GM12878 (cell line): ENCODE measurements at regions not wholly inside any gene's neighbourhood (a gene's known extent, or its start where the extent isn't known, plus 50 kb on each side); places are given as distances from the start of the nearest gene placed in this dataset.

Source experiments
- ATAC-seq: fragments of 200-7000 bp; cut with Tn5 transposase; 3 replicates; pipeline ENCODE4 v1.9.1; 2020; ENCODE audit warnings: mild to moderate bottlenecking, moderate library complexity
- BruUV-seq: library from RNA; stranded (reverse); fragments of 400-500 nt; replicated peaks from 2 replicates; lab custom pipeline; 2021; lab: Mats Ljungman, UMichigan
- CTCF ChIA-PET: fragments of 300-600 bp; sonication (Branson Sonifier 250); formaldehyde crosslinking; extraction: SDS; loops from one replicate; lab custom pipeline; 2021; ENCODE audit warnings: inconsistent platforms; lab: Yijun Ruan, JAX
- POLR2A ChIA-PET: fragments of 350-600 bp; formaldehyde crosslinking; extraction: SDS; loops from one replicate; lab custom pipeline; 2021; ENCODE audit warnings: inconsistent platforms; lab: Charles Lee
- RAD21 ChIA-PET: fragments of 300-600 bp; sonication (Branson Sonifier 250); formaldehyde crosslinking; loops from one replicate; lab custom pipeline; 2023; ENCODE audit warnings: antibody characterized with exemption; ENCODE audit not compliant: unreplicated experiment; lab: Charles Lee
- SMC1A ChIA-PET: fragments of 300-600 bp; sonication (Branson Sonifier 250); formaldehyde crosslinking; loops from one replicate; lab custom pipeline; 2023; ENCODE audit not compliant: unreplicated experiment, uncharacterized antibody; lab: Charles Lee
- DNase-seq: peaks from one replicate; pipeline ENCODE4 v3.0.0-alpha.2; 2011; ENCODE audit warnings: low read depth, low spot score
- FAIRE-seq: peaks from 3 replicates; lab custom pipeline; 2011; peaks lifted over from hg19 to GRCh38; lab: Jason Lieb, UNC
- H2AFZ ChIP-seq: 2 replicates; pipeline ENCODE4 v1.6.0; 2011; ENCODE audit warnings: low read depth, low read length, control low read depth; ENCODE audit not compliant: control insufficient read depth
- H3K27ac ChIP-seq: 2 replicates; pipeline ENCODE4 v1.5.1; 2011; ENCODE audit warnings: control low read depth; ENCODE audit not compliant: control insufficient read depth, insufficient read depth
- H3K27me3 ChIP-seq, 2 experiments: replicated peaks in 1 of 2; 2 replicates each; pipeline versions ENCODE4 v1.6.0 to v1.6.1; 2011; ENCODE audit warnings: low read length in 1 of 2; ENCODE audit not compliant: control insufficient read depth in 2 of 2, insufficient read depth in 2 of 2
- H3K36me3 ChIP-seq, 2 experiments: 2 replicates each; pipeline ENCODE4 v1.5.1; 2011; ENCODE audit warnings: low read length in 1 of 2; ENCODE audit not compliant: control insufficient read depth in 2 of 2, insufficient read depth in 2 of 2
- H3K4me1 ChIP-seq: 2 replicates; pipeline ENCODE4 v1.6.1; 2011; ENCODE audit warnings: mild to moderate bottlenecking, low read length, moderate library complexity, mixed read lengths; ENCODE audit not compliant: control insufficient read depth, insufficient read depth
- H3K4me2 ChIP-seq: 2 replicates; pipeline ENCODE4 v1.6.0; 2011; ENCODE audit warnings: control low read depth; ENCODE audit not compliant: control insufficient read depth, insufficient read depth
- H3K4me3 ChIP-seq: fragments of 200-600 bp; sonication (generic); 2 replicates; pipeline ENCODE4 v1.5.1; 2016
- H3K79me2 ChIP-seq: 2 replicates; pipeline ENCODE4 v1.6.0; 2011; ENCODE audit warnings: low read length; ENCODE audit not compliant: control insufficient read depth, insufficient read depth
- H3K9ac ChIP-seq: 2 replicates; pipeline ENCODE4 v1.8.0; 2011; ENCODE audit warnings: low read length, control low read depth, mixed read lengths; ENCODE audit not compliant: control insufficient read depth, insufficient read depth
- H3K9me3 ChIP-seq: replicated peaks from 3 replicates; pipeline ENCODE4 v1.5.1; 2011; ENCODE audit warnings: mild to moderate bottlenecking, low read length; ENCODE audit not compliant: control insufficient read depth, insufficient read depth
- H4K20me1 ChIP-seq: 2 replicates; pipeline ENCODE4 v1.6.0; 2011; ENCODE audit not compliant: control insufficient read depth, insufficient read depth
- ASH2L ChIP-seq: fragments of 300-600, 200-600 bp; sonication (generic); IDR thresholded peaks from 2 replicates; pipeline ENCODE4 v1.6.1; 2017; ENCODE audit warnings: low read depth, mild to moderate bottlenecking, borderline replicate concordance
- CREM ChIP-seq: IDR thresholded peaks from 2 replicates; pipeline ENCODE4 v1.6.1; 2014; ENCODE audit warnings: antibody characterized with exemption, low read depth
- EGR1 ChIP-seq, 2 experiments: IDR thresholded peaks; 1 replicate in 1 of 2; 2 replicates in 1 of 2; pipeline ENCODE4 v1.6.1; 2011 to 2012; ENCODE audit warnings: low read depth in 2 of 2, low read length in 2 of 2, borderline replicate concordance in 1 of 2, mild to moderate bottlenecking in 1 of 2, moderate library complexity in 1 of 2
- EP300 ChIP-seq, 2 experiments: fragments of 150-350 bp in 1 of 2; IDR thresholded peaks; 2 replicates each; pipeline ENCODE4 v1.6.1; 2011 to 2012; ENCODE audit warnings: low read depth in 2 of 2, low read length in 2 of 2, borderline replicate concordance in 1 of 2, improper control_type of control experiment in 1 of 2, inconsistent platforms in 1 of 2; ENCODE audit not compliant: control insufficient read depth in 1 of 2
- POLR2AphosphoS2 ChIP-seq: IDR thresholded peaks from 2 replicates; pipeline ENCODE4 v1.6.1; 2011; ENCODE audit warnings: low read depth, mild to moderate bottlenecking, low read length, improper control_type of control experiment, moderate library complexity
- TBL1XR1 ChIP-seq: IDR thresholded peaks from 2 replicates; pipeline ENCODE4 v1.6.1; 2012; ENCODE audit warnings: low read depth, low read length, improper control_type of control experiment
- ZBED1 ChIP-seq: IDR thresholded peaks from 2 replicates; pipeline ENCODE4 v1.6.1; 2016; ENCODE audit warnings: borderline replicate concordance
- ZNF207 ChIP-seq: fragments of 450-650 bp; IDR thresholded peaks from 2 replicates; pipeline ENCODE4 v1.6.1; 2014; ENCODE audit warnings: antibody characterized with exemption, mild to moderate bottlenecking, borderline replicate concordance
- WGBS: methylation state at CpG from one replicate; pipeline ENCODE4 v1.1.6; 2016; ENCODE audit warnings: low lambda C conversion rate; ENCODE audit not compliant: insufficient replicate concordance, insufficient coverage; ENCODE audit errors: missing lambda C conversion rate; 5-methylcytosine and 5-hydroxymethylcytosine counted together
- in situ Hi-C: fragments of 300-500 bp; cut with MboI; formaldehyde crosslinking; loops from 9 replicates; pipeline ENCODE4 v1.14.3; 2018; ENCODE audit warnings: mixed read lengths
- intact Hi-C: fragments of 100-400 bp; cut with micrococcal nuclease; formaldehyde crosslinking; loops from one replicate; pipeline ENCODE4 v1.14.2; 2022; ENCODE audit not compliant: unreplicated experiment
- TF ChIP-seq, protein P1 (sequence below): fragments of 450-650 bp; IDR thresholded peaks from 2 replicates; pipeline ENCODE4 v1.6.1; 2016; ENCODE audit warnings: mild to moderate bottlenecking
- TF ChIP-seq, protein P2 (sequence below): IDR thresholded peaks from 2 replicates; pipeline ENCODE4 v1.6.1; 2012; ENCODE audit warnings: low read depth, low read length, improper control_type of control experiment
- TF ChIP-seq, protein P3 (sequence below): fragments of 450-650 bp; IDR thresholded peaks from 2 replicates; pipeline ENCODE4 v1.6.1; 2017; ENCODE audit warnings: mild to moderate bottlenecking, moderate library complexity
- TF ChIP-seq, protein P4 (sequence below): fragments of 450-650 bp; IDR thresholded peaks from 2 replicates; pipeline ENCODE4 v1.6.1; 2017; ENCODE audit warnings: mild to moderate bottlenecking, low read depth, inconsistent platforms; ENCODE audit not compliant: poor library complexity, severe bottlenecking

DNA sequence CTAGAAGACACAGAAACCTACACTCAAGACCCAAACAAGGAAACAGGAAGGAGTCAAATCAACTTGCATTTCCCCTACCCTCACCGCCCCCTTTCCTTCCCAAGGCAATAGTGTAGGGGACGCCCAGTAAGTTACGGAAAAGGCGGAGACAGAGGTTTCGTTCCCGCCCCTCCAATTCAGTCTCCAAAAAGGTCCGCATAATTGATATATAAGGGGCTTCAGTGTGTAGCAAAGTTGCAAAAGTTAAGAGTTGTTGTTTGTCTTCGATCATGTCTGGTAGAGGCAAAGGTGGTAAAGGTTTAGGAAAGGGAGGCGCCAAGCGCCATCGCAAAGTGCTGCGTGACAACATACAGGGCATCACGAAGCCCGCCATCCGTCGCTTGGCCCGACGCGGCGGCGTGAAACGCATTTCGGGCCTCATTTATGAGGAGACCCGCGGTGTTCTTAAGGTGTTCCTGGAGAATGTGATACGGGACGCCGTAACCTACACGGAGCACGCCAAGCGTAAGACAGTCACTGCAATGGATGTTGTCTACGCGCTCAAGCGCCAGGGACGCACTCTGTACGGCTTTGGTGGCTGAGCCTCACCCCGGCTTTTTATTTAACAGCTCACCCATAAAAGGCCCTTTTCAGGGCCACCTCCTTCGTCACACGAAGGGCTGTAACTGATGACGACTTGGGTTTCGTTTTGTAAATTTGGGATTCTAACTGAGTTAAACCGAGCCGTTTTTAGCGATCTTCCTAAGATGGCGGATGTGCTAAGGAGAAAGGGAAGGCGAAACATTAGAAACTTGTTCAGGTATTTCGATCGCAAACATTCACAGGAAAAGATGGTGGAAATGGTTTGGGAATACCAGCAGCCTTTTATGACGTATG is 124.6 kb upstream of the BTN3A2 start:
- in situ Hi-C loops (no loop called here), intact Hi-C loops (loop anchor here (2.0 kb wide), 1 partner anchor 210 kb away; no protein-coding TSS in a partner anchor)
- WGBS = under 1% methylated on average over 49 of the region's 49 CpGs
- Histone ChIP-seq H4K20me1 (no peaks in the 10 kb centered on the region), H3K27ac (peak overlapping the region; percentile 95), H3K27me3 (no peaks in the 10 kb centered on the region), H3K4me2 (peak overlapping the region; percentile 90), H3K79me2 (no peaks in the 10 kb centered on the region), H3K4me1 (peaks cover 14% of the 10 kb centered on the region), H3K9ac (peak overlapping the region; percentile 85), H3K9me3 (no peaks in the 10 kb centered on the region; the same call in 2 of the 3 replicates), H3K36me3 (no peaks in the 10 kb centered on the region), H2AFZ (peak overlapping the region; percentile 89), H3K4me3 (peak overlapping the region; percentile 49)
- RAD21 ChIA-PET = interaction anchor here (1.0 kb wide), 1 partner anchor 10 kb away, joined by 3 read pairs; a partner anchor contains a TSS
- ATAC-seq = peak; percentile 84
- TSS peak; percentile 100 for BruUV-seq
- POLR2A ChIA-PET = interaction anchor here (0.6 kb wide), 2 partner anchors 9 to 24 kb away, joined by 3 read pairs; a partner anchor contains a TSS
- peak; percentile 89 for DNase-seq
- CTCF ChIA-PET = interaction anchor here (0.7 kb wide), 1 partner anchor 10 kb away, joined by 3 read pairs; a partner anchor contains a TSS
- peak; percentile 44 for FAIRE-seq
- SMC1A ChIA-PET = interaction anchor here (1.7 kb wide), 1 partner anchor 10 kb away, joined by 5 read pairs; a partner anchor contains a TSS
- TF ChIP-seq POLR2AphosphoS2 (peak; percentile 92), ZNF207 (no peak), TBL1XR1 (no peak), ZBED1 (peak; percentile 97), EP300 (IDR thresholded peaks at IDR 0.05; ENCODE audit: borderline replicate concordance in 1 of 2, control insufficient read depth in 1 of 2, low read depth in 2 of 2, low read length in 2 of 2) (no peak; a peak in 1 of 4 replicates), ASH2L (no peak), CREM (peak; percentile 88), EGR1 (IDR thresholded peaks at IDR 0.05; ENCODE audit: borderline replicate concordance in 1 of 2, low read depth in 2 of 2, low read length in 2 of 2) (peak; percentile 17 to 25; a peak in 2 of 3 replicates)
- TF ChIP-seq, protein P1, sequence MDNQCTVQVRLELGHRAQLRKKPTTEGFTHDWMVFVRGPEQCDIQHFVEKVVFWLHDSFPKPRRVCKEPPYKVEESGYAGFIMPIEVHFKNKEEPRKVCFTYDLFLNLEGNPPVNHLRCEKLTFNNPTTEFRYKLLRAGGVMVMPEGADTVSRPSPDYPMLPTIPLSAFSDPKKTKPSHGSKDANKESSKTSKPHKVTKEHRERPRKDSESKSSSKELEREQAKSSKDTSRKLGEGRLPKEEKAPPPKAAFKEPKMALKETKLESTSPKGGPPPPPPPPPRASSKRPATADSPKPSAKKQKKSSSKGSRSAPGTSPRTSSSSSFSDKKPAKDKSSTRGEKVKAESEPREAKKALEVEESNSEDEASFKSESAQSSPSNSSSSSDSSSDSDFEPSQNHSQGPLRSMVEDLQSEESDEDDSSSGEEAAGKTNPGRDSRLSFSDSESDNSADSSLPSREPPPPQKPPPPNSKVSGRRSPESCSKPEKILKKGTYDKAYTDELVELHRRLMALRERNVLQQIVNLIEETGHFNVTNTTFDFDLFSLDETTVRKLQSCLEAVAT = peak; percentile 82
- TF ChIP-seq, protein P2, sequence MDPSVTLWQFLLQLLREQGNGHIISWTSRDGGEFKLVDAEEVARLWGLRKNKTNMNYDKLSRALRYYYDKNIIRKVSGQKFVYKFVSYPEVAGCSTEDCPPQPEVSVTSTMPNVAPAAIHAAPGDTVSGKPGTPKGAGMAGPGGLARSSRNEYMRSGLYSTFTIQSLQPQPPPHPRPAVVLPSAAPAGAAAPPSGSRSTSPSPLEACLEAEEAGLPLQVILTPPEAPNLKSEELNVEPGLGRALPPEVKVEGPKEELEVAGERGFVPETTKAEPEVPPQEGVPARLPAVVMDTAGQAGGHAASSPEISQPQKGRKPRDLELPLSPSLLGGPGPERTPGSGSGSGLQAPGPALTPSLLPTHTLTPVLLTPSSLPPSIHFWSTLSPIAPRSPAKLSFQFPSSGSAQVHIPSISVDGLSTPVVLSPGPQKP = peak; percentile 38; the same call in 1 of the 2 replicates
- TF ChIP-seq, protein P3, sequence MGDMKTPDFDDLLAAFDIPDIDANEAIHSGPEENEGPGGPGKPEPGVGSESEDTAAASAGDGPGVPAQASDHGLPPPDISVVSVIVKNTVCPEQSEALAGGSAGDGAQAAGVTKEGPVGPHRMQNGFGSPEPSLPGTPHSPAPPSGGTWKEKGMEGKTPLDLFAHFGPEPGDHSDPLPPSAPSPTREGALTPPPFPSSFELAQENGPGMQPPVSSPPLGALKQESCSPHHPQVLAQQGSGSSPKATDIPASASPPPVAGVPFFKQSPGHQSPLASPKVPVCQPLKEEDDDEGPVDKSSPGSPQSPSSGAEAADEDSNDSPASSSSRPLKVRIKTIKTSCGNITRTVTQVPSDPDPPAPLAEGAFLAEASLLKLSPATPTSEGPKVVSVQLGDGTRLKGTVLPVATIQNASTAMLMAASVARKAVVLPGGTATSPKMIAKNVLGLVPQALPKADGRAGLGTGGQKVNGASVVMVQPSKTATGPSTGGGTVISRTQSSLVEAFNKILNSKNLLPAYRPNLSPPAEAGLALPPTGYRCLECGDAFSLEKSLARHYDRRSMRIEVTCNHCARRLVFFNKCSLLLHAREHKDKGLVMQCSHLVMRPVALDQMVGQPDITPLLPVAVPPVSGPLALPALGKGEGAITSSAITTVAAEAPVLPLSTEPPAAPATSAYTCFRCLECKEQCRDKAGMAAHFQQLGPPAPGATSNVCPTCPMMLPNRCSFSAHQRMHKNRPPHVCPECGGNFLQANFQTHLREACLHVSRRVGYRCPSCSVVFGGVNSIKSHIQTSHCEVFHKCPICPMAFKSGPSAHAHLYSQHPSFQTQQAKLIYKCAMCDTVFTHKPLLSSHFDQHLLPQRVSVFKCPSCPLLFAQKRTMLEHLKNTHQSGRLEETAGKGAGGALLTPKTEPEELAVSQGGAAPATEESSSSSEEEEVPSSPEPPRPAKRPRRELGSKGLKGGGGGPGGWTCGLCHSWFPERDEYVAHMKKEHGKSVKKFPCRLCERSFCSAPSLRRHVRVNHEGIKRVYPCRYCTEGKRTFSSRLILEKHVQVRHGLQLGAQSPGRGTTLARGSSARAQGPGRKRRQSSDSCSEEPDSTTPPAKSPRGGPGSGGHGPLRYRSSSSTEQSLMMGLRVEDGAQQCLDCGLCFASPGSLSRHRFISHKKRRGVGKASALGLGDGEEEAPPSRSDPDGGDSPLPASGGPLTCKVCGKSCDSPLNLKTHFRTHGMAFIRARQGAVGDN = peak; percentile 91
- TF ChIP-seq, protein P4, sequence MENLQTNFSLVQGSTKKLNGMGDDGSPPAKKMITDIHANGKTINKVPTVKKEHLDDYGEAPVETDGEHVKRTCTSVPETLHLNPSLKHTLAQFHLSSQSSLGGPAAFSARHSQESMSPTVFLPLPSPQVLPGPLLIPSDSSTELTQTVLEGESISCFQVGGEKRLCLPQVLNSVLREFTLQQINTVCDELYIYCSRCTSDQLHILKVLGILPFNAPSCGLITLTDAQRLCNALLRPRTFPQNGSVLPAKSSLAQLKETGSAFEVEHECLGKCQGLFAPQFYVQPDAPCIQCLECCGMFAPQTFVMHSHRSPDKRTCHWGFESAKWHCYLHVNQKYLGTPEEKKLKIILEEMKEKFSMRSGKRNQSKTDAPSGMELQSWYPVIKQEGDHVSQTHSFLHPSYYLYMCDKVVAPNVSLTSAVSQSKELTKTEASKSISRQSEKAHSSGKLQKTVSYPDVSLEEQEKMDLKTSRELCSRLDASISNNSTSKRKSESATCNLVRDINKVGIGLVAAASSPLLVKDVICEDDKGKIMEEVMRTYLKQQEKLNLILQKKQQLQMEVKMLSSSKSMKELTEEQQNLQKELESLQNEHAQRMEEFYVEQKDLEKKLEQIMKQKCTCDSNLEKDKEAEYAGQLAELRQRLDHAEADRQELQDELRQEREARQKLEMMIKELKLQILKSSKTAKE = peak; percentile 13
